ENCODE measurements at regions not wholly inside any gene's neighbourhood (a gene's known extent, or its start where the extent isn't known, plus 50 kb on each side); places are given as distances from the start of the nearest gene placed in this dataset.

GRCh38 chr22:47284360-47284759 lies 521.9 kb downstream of the TBC1D22A start:
- no peak for DNase-seq (ENCODE audit: extremely low read depth, insufficient read length)
- TF ChIP-seq, protein P1, sequence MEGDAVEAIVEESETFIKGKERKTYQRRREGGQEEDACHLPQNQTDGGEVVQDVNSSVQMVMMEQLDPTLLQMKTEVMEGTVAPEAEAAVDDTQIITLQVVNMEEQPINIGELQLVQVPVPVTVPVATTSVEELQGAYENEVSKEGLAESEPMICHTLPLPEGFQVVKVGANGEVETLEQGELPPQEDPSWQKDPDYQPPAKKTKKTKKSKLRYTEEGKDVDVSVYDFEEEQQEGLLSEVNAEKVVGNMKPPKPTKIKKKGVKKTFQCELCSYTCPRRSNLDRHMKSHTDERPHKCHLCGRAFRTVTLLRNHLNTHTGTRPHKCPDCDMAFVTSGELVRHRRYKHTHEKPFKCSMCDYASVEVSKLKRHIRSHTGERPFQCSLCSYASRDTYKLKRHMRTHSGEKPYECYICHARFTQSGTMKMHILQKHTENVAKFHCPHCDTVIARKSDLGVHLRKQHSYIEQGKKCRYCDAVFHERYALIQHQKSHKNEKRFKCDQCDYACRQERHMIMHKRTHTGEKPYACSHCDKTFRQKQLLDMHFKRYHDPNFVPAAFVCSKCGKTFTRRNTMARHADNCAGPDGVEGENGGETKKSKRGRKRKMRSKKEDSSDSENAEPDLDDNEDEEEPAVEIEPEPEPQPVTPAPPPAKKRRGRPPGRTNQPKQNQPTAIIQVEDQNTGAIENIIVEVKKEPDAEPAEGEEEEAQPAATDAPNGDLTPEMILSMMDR (IDR thresholded peaks at IDR 0.05; ENCODE audit: insufficient read depth, low read length, poor library complexity, severe bottlenecking) = no peak
- H3K27me3 ChIP-seq (replicated peaks; ENCODE audit: control insufficient read depth, insufficient read depth, low read length) = no peaks in the 10 kb centered on the region
- H3K4me3 ChIP-seq (replicated peaks; ENCODE audit: low read depth, low read length) = no peak overlapping the region
- no peaks in the 10 kb centered on the region for H3K36me3 ChIP-seq (ENCODE audit: control insufficient read depth, insufficient read depth, low read length)

DNA sequence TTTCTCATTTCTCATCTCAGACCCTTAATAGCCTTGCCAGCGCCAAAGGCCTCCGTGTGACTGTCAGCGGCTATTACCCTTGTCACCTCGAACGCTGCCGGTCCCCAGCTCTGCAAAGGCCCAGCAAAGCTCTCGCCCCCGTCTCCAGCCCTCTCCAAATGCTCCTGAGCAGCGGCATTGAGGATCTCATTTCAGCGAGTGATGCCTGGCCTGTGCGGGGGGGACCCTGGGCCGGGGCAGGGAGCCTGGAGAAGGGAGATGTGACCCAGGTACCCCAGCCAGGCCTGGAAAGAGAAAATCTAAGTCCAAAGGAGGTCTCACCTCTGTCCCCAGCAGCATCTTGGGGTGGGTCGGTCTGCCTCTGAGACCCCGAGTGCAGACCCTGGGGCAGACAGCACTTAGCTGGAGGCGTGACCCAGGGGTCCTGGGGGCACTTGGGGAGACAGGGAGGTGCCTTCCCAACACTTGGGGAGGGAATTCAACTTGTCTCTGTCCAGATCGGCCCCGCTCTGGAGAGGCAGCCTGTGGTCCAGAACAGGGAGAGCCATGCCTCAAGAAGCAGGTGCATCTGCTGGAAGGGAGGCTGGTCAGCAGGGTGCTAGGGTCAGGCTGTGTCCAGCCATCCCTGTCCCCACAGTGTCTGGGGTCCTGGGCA lies 521.3 kb downstream of the TBC1D22A start:
- TF ChIP-seq, protein P1 (IDR thresholded peaks at IDR 0.05; ENCODE audit: insufficient read depth, low read length, poor library complexity, severe bottlenecking) = no peak
- no peaks in the 10 kb centered on the region for H3K36me3 ChIP-seq (ENCODE audit: control insufficient read depth, insufficient read depth, low read length)
- no peak overlapping the region for H3K4me3 ChIP-seq (replicated peaks; ENCODE audit: low read depth, low read length)
- no peak for DNase-seq (ENCODE audit: extremely low read depth, insufficient read length)
- H3K27me3 ChIP-seq (replicated peaks; ENCODE audit: control insufficient read depth, insufficient read depth, low read length) = no peaks in the 10 kb centered on the region

- Histone ChIP-seq H3K36me3 (ENCODE audit: control insufficient read depth, insufficient read depth, low read length) (no peaks in the 10 kb centered on the region), H3K4me3 (replicated peaks; ENCODE audit: low read depth, low read length) (no peak overlapping the region), H3K27me3 (replicated peaks; ENCODE audit: control insufficient read depth, insufficient read depth, low read length) (no peaks in the 10 kb centered on the region)
- no peak for DNase-seq (ENCODE audit: extremely low read depth, insufficient read length)
- TF ChIP-seq, protein P1 (IDR thresholded peaks at IDR 0.05; ENCODE audit: insufficient read depth, low read length, poor library complexity, severe bottlenecking) = no peak
These were observed 520.4 kb downstream of the TBC1D22A start for GRCh38 chr22:47282851-47283250.

- H3K27me3 ChIP-seq (replicated peaks; ENCODE audit: control insufficient read depth, insufficient read depth, low read length) = no peaks in the 10 kb centered on the region
- H3K4me3 ChIP-seq (replicated peaks; ENCODE audit: low read depth, low read length) = no peak overlapping the region
- no peak for DNase-seq (ENCODE audit: extremely low read depth, insufficient read length)
- TF ChIP-seq, protein P1 (IDR thresholded peaks at IDR 0.05; ENCODE audit: insufficient read depth, low read length, poor library complexity, severe bottlenecking) = no peak
- H3K36me3 ChIP-seq (ENCODE audit: control insufficient read depth, insufficient read depth, low read length) = no peaks in the 10 kb centered on the region
These were observed 519.9 kb downstream of the TBC1D22A start for GRCh38 chr22:47282366-47282765.

- Histone ChIP-seq H3K4me3 (replicated peaks; ENCODE audit: low read depth, low read length) (no peak overlapping the region), H3K36me3 (ENCODE audit: control insufficient read depth, insufficient read depth, low read length) (no peaks in the 10 kb centered on the region), H3K27me3 (replicated peaks; ENCODE audit: control insufficient read depth, insufficient read depth, low read length) (no peaks in the 10 kb centered on the region)
- TF ChIP-seq, protein P1 (IDR thresholded peaks at IDR 0.05; ENCODE audit: insufficient read depth, low read length, poor library complexity, severe bottlenecking) = no peak
- no peak for DNase-seq (ENCODE audit: extremely low read depth, insufficient read length)
These were observed 519.0 kb downstream of the TBC1D22A start for GRCh38 chr22:47281126-47282106.
